WTC11 (cell line): ENCODE measurements at regions not wholly inside any gene's neighbourhood (a gene's known extent, or its start where the extent isn't known, plus 50 kb on each side); places are given as distances from the start of the nearest gene placed in this dataset.

Source experiments
- ATF3 ChIP-seq: sonication (generic); formaldehyde crosslinking; conservative IDR thresholded peaks from 2 replicates; pipeline ENCODE4 v1.8.1; 2022; ENCODE audit warnings: mild to moderate bottlenecking, missing genetic modification reagents
- CTCF ChIP-seq: fragments of 200-600 bp; IDR thresholded peaks from 2 replicates; pipeline ENCODE4 v1.8.0; 2022; ENCODE audit warnings: antibody characterized with exemption
- FOXJ3 ChIP-seq: sonication (generic); formaldehyde crosslinking; IDR thresholded peaks from 2 replicates; pipeline ENCODE4 v1.9.0; 2021; ENCODE audit warnings: missing genetic modification reagents, mild to moderate bottlenecking, borderline replicate concordance
- USF2 ChIP-seq: sonication (generic); formaldehyde crosslinking; IDR thresholded peaks from 2 replicates; pipeline ENCODE4 v1.8.1; 2023; ENCODE audit warnings: mild to moderate bottlenecking, missing genetic modification reagents, moderate library complexity

- TF ChIP-seq CTCF (no peak), ATF3 (CRISPR knock-in tag) (no peak), FOXJ3 (CRISPR knock-in tag) (no peak), USF2 (CRISPR knock-in tag) (no peak)
These were observed 94.3 kb upstream of the MAGEC2 start for GRCh38 chrX:142299406-142299805.
